Dedifferentiated amniotic fluid mesenchymal stem cell (primary cell): ENCODE measurements at regions not wholly inside any gene's neighbourhood (a gene's known extent, or its start where the extent isn't known, plus 50 kb on each side); places are given as distances from the start of the nearest gene placed in this dataset.
"Not testable (repeated sequence)": the region's sequence is repeated elsewhere in the genome, so short reads cannot be mapped to it uniquely, and the experiment has no call there.

Experiments used
- DNase-seq: peaks from one replicate; pipeline ENCODE4 v3.0.0-alpha.2; 2016; ENCODE audit errors: extremely low spot score

DNA sequence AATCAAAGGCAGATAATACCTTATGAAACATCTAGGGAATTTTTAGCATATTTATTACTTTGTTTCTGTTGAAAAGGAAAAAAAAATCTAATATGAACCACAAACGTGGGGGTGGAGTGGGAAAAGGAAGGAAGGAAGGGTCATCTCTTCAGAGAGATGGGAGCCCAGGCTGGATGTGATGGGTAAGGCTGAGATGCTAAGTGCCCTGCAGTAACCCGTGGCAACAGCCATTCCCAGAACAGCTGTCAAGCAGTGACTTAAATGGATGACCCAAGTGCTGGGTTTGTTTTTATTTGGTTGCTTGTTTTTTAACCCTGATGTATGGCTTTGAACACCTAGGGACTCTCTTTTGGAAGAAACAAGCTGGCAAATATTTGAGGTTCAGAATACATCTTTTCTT is 50.7 kb upstream of the KLF7 start:
- no peak for DNase-seq

- no peak for DNase-seq
These were observed 51.7 kb upstream of the KLF7 start for GRCh38 chr2:207217442-207217841.

GRCh38 chr2:207219081-207219630 is 53.4 kb upstream of the KLF7 start:
- DNase-seq, result no peak

- peak; percentile 85 for DNase-seq
These were observed 54.1 kb upstream of the KLF7 start for GRCh38 chr2:207219676-207220501.

DNA sequence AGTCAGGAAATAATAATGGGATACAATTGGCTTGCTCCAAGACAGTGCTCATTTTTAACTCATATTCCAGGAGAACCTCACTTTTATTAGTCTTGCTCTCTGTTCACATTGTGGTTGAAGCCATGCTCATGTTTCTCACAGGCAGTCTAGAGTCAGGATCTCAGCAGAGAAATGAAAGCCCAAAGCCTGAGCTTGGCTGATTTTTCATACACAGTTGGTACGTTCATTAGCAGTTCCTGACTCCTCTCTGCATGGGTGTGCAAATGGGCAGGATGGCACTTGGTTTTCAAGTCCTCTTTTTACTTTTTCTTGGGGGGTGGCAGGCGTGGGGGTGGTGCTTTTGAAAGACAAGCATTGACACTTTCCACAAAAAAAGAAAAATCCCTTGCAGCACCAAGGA is 56.0 kb upstream of the KLF7 start:
- no peak for DNase-seq

- no peak for DNase-seq
These were observed 57.3 kb upstream of the KLF7 start for GRCh38 chr2:207223051-207223450.

DNA sequence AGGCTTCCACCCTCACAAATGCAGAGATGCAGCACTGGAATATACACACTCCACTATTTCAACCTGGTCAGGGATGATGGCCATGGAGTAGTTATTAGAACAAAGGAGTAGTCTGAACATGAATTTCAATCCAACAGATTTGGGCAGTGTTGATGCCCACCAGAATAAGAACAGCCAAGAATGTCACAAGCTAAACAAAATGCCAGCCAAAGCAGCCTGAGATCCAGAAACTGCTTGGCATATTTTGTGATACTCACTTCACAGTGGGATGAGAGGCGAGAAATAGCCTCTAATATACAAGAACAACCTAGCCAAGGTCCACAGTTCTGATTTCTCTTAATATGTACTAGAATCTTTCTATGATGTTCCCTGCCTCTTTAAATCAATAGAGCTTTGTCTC is 58.6 kb upstream of the KLF7 start:
- no peak for DNase-seq

DNA sequence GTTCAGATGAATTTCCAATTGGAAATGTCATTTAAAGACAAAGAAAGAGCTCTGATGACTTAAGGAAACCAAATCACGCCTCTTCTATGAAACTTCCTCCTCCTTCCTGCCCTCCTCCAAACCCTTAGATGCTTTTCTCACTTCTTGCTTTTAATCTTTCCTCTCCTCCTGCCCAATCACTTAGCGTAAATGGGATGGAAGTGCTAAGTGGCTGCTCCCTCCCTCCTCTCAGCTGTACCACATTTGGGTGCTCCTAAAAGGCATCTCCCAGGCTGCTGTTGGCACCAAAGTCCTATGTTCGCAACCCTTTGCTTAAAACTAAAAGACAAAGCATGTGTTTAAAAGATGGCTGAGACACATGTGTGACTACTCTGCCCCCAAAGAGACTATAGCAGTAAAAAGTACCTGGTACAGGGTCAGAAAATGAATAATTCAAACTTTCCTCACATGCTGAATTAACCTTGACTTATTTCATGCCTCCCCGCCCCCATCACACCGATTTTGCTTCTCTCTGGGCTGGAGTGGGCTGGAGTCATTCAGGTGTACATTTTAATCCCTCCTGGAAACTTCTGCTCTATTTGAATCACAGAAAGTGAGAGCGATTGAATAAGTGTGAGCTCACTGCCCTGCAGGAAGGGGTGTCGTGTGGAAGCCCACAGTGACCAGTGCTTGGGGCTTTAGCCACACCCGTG is 59.2 kb upstream of the KLF7 start:
- DNase-seq, result no peak

- no peak for DNase-seq
These were observed 60.0 kb upstream of the KLF7 start for GRCh38 chr2:207225773-207226172.

GRCh38 chr2:207226243-207226642 is 60.5 kb upstream of the KLF7 start:
- DNase-seq, result no peak

GRCh38 chr2:207226671-207227061 is 60.9 kb upstream of the KLF7 start:
- DNase-seq, result no peak

GRCh38 chr2:207227062-207227748 is 61.5 kb upstream of the KLF7 start:
- no peak for DNase-seq

DNA sequence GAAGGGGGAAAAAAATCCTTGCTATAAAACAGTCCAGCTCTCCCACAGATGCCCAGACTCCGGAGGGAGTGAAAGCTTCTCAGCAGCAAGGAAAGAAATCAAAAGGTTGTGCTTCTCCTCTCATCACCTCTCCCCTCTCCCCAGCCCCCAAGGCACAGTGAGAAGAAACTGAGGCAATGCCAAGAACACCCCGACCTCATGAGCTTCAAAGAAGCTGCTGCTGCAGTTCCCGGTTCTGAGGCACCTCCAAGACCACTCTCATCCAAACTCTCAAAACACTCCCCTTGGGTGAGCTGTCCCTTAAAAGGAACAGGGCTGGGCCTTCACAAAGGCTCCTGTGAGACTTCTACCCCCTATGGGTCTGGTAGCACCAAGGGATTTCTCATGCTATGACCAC is 62.0 kb upstream of the KLF7 start:
- no peak for DNase-seq

GRCh38 chr2:207228402-207228801 is 62.7 kb upstream of the KLF7 start:
- DNase-seq, result no peak

DNA sequence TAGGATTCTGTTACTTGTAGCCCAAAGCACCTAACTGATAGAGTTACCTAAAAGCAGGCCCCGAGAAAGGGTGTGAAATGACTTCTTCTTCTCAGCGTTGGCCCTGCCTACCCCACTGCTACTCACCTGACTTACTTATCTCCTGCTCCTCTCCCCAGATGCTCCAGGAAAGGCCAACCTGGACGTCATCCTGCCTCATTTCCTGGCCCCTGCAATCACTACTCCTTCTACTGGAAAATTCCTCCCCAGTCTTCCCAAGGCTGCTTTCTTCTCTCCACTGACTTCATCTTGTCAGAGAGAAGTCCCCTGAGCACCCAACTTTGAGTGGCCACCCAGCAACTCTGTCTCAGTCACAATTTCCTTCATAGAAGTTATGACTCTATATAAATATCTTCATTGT is 63.4 kb upstream of the KLF7 start:
- no peak for DNase-seq

DNA sequence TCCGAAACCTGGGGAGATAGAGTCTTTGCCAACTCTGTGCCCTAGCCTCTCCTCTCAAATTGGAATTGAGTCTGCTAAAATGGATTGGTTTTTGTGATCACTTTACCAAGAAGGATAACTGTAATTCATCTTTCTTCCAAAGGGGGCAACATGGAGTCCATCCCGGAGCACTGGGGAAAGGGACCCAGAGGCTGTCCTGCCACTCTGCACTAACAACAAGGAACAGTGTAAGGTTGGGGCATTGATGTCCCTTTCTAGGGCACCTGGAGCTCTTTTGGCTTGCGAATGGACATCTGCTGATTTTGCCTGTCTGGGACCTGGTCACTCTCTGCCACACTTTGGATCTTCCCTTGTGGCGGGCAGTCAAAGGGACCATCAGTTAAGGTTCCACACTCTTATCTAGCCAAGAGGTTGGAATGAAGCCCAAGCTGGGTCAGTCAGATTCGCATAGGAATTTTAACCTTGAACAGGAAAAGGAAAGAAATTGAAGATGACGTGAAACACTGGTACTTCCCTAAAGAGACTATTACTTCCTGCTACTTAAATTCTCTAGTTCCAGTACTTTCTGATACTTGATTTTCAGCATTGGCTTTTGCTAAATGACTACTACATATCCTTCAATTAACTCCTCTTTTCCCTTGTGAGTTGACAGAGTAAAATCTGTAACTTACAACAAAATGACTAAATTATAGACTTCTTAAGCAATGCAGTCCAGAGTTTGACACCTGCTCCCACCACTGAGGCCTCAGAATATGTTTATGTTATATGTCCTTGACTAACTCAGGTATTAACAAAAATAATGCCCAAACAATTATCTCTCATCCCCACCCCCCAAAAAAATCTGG is 64.7 kb upstream of the KLF7 start:
- DNase-seq, result no peak

GRCh38 chr2:207231106-207231865 is 65.5 kb upstream of the KLF7 start:
- DNase-seq, result no peak

DNA sequence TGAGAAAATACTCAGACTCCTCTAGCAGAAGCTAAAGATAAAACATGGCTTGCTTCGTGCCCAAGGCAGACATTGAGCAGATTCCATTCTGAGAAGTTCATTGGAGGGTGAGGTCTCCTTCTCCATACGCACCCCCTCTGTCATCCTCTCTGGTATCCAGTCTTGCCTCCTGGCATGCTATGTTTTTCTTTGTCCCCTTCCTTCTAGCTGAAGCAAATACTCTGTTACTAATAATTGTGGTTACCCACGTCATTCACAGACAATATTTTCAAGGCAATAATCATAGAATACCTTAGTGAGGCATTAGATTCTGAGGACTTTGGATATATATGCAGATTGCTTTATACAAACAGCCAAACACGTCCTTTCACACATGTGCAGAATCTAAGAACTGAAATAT is 66.2 kb upstream of the KLF7 start:
- DNase-seq, result no peak

DNA sequence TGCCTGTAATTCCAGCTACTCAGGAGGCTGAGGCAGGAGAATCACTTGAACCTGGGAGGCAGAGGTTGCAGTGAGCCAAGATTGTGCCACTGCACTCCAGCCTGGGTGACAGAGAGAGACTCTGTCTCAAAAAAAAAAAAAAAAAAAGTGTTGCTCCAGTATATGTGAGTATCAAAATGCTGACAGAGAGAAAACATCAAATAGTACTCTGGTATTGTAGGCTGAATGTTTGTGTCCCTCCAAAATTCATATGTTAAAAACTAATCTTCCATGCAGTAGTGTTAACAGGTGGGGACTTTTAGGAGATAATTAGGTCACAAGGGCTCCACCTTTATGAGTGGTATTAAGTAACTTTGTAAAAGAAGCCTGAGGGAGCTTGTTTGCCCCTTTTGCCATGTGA is 67.4 kb upstream of the KLF7 start:
- DNase-seq, result not testable (repeated sequence)

- no peak for DNase-seq
These were observed 68.0 kb upstream of the KLF7 start for GRCh38 chr2:207233731-207234130.

DNA sequence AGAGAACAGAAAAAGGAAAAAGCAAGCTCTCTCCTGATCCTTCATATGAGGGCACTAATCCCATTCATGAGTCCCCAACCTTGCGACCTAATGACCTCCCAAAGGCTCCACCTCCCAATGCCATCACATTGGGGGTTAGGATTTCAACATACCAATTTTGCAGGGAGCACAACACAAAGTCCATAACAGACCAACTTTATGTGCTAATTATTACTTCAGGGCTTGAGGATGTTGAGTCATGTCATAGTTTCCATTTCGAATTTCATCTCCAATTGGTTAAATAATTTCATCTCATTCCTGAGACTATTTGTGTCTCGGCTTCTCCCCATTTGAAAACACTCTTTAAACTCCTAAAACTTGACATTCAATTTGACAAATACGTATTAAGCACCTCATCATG is 69.9 kb upstream of the KLF7 start:
- no peak for DNase-seq
